ENCODE measurements at regions not wholly inside any gene's neighbourhood (a gene's known extent, or its start where the extent isn't known, plus 50 kb on each side); places are given as distances from the start of the nearest gene placed in this dataset.
"Not testable (repeated sequence)": the region's sequence is repeated elsewhere in the genome, so short reads cannot be mapped to it uniquely, and the experiment has no call there.

DNA sequence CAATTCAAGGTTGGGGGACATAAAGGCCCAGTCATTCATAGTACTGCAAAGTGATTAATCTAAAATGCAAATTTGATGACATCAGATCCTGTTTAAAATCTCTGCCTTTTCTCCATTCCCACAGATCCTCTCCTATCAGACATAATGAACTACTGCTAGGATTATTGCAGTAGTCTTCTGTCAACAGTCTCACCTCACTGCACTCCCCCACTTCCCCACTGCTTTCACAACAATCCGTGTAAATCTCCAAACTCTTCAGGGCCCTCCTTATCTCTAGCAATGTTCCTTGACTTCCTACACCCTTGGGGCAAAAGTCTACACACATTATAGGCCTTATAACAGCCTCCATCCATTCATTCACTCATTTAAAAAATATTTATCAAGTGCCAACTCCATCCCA is 112.4 kb downstream of the KBTBD2 start:
- TF ChIP-seq, protein P1, sequence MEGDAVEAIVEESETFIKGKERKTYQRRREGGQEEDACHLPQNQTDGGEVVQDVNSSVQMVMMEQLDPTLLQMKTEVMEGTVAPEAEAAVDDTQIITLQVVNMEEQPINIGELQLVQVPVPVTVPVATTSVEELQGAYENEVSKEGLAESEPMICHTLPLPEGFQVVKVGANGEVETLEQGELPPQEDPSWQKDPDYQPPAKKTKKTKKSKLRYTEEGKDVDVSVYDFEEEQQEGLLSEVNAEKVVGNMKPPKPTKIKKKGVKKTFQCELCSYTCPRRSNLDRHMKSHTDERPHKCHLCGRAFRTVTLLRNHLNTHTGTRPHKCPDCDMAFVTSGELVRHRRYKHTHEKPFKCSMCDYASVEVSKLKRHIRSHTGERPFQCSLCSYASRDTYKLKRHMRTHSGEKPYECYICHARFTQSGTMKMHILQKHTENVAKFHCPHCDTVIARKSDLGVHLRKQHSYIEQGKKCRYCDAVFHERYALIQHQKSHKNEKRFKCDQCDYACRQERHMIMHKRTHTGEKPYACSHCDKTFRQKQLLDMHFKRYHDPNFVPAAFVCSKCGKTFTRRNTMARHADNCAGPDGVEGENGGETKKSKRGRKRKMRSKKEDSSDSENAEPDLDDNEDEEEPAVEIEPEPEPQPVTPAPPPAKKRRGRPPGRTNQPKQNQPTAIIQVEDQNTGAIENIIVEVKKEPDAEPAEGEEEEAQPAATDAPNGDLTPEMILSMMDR (IDR thresholded peaks at IDR 0.05; ENCODE audit: control insufficient read depth, extremely low read depth, insufficient read depth), result no peak
- no peak for DNase-seq (ENCODE audit: low read depth)
- H3K4me3 ChIP-seq (ENCODE audit: low read depth, low read length), result no peak overlapping the region

DNA sequence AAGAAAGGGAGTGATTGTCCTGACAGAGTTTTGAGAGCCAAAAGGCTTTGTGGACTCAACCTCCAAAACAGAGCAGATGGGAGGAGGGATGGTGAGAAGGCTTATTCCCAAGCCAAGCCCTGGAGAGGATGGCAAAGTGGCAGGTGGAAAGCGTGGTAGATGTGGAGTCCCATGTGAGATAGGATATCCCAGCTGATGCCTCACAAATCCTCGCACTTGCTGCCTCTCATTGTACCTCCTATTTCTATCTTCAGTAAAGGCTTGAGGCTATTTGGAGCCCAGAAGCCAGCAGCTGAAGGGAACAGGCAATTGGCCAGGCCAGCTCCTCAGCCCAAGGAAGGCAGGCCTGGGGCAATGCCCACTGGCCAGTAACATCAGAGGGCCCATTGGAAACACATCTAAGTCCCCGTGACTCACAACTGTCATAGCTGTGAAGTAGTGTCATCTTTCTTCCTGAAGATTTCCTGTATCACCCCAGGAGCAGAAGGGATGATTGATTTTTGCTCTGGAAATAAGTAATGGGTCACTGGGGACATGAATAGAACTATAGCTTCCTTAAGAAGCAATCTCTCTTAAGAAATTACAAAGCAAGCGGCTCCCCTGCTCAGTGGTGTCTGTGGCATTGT is 114.4 kb downstream of the KBTBD2 start:
- DNase-seq (ENCODE audit: low read depth); H3K4me3 ChIP-seq (ENCODE audit: low read depth, low read length): not testable (repeated sequence)

DNA sequence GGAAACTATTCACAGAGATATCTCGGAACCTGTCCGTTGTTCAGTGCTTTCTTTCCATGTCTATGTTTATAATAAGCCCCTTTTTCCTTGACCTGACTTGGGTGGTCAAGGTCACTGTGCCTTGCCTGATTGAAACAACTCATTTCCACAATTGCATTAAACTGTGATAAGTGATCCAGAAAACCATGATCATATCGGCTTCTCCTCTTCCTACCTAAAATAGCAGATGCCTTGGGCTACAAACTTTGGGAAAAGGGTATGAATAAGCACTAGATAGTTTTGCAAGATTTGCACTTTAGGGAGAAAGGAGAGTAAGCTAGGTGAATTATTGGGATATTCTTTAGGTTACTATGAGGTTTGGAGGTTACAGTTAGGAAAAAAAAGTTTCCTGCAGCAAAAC is 115.2 kb downstream of the KBTBD2 start:
- DNase-seq (ENCODE audit: low read depth); H3K4me3 ChIP-seq (ENCODE audit: low read depth, low read length): not testable (repeated sequence)

DNA sequence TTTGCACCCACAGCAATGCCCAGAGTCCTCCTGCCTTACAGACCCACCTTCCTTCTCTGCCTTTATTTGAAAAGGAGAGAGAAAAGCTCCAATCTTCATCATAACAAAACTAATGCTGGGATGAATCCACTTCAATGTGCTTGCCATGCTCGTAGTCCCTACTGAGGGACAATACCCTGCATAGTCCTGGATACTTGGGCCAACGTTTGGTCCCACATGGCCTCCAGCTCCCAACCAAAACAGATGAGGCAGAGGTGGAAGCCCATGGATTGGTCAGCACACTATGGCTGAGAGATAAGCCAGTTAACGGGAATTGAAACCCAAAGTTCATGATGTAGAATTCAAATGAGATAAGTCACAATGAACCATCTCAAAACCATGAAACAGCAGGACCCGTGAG is 115.8 kb downstream of the KBTBD2 start:
- not testable (repeated sequence) for H3K4me3 ChIP-seq (ENCODE audit: low read depth, low read length); DNase-seq (ENCODE audit: low read depth)

DNA sequence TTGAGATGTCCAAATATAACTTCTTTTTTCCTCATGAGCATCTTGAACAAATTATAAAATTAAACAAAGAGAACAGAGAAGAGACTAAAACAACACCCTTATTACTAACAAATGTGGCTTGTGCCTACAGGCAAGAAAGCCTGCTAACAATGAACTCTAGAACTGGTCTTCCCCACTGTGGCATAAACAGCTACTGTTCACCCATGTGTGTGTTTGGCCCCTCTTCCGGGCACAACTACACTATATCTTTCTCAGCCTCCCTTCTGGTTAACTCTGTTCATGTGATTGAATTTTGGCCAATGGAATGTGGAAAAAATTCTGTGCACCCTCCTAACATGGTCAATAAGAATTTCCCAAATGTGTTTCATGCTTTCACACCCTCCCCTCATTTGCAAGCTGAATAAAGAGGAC is 117.0 kb downstream of the KBTBD2 start:
- TF ChIP-seq, protein P1 (IDR thresholded peaks at IDR 0.05; ENCODE audit: control insufficient read depth, extremely low read depth, insufficient read depth), result no peak
- H3K4me3 ChIP-seq (ENCODE audit: low read depth, low read length), result no peak overlapping the region
- DNase-seq (ENCODE audit: low read depth), result no peak

DNA sequence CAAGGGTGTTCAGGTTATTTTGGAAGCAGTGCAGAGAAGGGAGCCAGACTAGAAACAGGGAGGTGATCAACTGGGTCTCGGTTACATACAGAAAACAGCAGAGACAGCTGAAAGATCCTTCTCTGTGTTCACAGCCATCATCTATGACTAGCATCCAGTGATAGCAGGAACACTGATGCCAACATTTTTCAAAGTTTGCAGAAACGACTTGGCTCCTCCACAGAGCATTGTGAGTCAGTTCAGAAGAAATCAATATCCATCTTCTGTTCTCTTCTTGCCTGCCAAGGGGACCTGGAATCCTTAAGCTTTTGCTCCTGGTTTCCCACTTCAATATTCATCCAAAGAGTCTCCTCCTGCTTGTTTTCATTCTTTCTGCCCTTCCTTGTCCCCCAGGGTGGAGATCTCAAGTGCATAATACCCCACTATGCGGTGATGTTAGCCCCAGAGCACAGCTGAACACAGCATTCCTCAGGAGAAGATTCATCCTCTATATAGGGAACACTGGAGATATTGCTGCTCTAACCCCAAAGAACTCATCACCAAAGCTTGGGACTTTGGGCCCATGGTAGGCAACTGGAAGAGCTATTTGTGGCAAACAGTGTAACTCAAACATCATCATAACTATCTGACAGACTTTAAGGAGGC is 122.6 kb downstream of the KBTBD2 start:
- H3K4me3 ChIP-seq (ENCODE audit: low read depth, low read length); DNase-seq (ENCODE audit: low read depth): not testable (repeated sequence)

DNA sequence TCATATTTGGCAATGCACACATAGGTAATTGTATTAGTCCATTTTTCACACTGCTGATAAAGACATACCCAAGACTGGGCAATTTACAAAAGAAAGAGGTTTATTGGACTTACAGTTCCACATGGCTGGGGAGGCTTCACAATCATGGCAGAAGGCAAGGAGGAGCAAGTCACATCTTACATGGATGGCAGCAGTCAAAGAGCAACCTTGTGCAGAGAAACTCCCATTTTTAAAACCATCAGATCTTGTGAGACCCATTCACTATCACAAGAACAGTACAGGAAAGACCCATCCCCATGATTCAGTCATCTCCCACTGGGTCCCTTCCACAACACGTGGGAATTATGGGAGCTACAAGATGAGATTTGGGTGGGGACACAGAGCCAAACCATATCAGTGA is 123.2 kb downstream of the KBTBD2 start:
- H3K4me3 ChIP-seq (ENCODE audit: low read depth, low read length); DNase-seq (ENCODE audit: low read depth): not testable (repeated sequence)

DNA sequence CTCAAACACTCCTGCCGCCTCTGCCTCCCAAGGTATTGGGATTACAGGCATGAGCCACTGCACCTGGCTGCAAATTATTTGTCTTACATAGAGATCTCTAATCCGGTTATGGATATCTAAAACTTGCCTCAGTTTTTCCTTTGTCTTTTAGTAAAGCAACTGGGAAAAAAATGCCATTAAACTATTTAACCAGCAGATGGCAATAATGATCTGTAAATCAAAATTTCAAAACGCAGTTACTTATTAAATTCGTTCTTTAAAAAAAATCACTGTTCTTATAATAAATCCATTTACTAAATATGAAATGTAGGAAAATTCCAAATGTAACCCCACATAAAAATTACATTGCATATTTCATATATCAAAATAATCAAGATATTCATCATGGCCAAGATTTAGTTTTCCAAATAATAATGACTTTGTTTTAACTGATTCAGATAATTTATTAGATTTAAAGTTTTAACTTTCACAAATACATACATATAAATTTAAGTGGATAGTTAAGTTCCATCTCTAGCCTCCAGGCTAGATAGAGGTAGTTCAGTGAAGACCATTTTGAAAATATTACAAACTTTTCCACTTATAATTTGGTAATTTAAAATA is 125.8 kb downstream of the KBTBD2 start:
- DNase-seq (ENCODE audit: low read depth), result not testable (repeated sequence)
- TF ChIP-seq, protein P1 (IDR thresholded peaks at IDR 0.05; ENCODE audit: control insufficient read depth, extremely low read depth, insufficient read depth), result peak; percentile 39

DNA sequence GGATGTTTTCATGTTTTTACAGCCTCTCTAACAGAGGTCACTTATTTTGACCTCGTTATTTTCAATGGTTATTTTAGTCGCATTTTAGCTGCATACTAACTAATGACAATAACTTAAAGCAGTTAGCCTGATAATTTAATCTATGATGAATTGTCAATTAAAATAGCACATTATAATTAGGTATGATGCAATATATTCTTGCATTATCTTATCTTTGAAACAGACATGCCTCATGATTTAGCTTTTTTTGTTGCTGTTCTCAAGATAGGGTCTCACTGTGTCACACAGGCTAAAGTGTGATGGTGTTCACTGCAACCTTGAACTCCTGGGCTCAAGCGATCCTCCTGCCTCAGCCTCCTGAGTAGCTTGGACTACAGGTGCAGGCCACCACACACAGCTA is 126.4 kb downstream of the KBTBD2 start:
- H3K4me3 ChIP-seq (ENCODE audit: low read depth, low read length), result no peak overlapping the region
- TF ChIP-seq, protein P1 (IDR thresholded peaks at IDR 0.05; ENCODE audit: control insufficient read depth, extremely low read depth, insufficient read depth), result no peak
- no peak for DNase-seq (ENCODE audit: low read depth)

More for the DNA sequence above, 125.8 kb downstream of the KBTBD2 start:
- not testable (repeated sequence) for H3K4me3 ChIP-seq (ENCODE audit: low read depth, low read length)
